HCT116 (cell line): ENCODE measurements at regions not wholly inside any gene's neighbourhood (a gene's known extent, or its start where the extent isn't known, plus 50 kb on each side); places are given as distances from the start of the nearest gene placed in this dataset.

Source experiments
- ATAC-seq: fragments of 200-7000 bp; cut with Tn5 transposase; 2 replicates; pipeline ENCODE4 v1.9.1; 2020; ENCODE audit warnings: mild to moderate bottlenecking, moderate library complexity
- BruUV-seq: library from RNA; stranded (reverse); fragments of 400-500 nt; replicated peaks from 2 replicates; lab custom pipeline; 2021; lab: Mats Ljungman, UMichigan
- CTCF ChIA-PET: fragments of 300-600 bp; sonication (Branson Sonifier 250); formaldehyde crosslinking; loops from one replicate; lab custom pipeline; 2021; ENCODE audit warnings: antibody characterized with exemption; lab: Charles Lee
- POLR2A ChIA-PET: fragments of 300-600, 350-600 bp; sonication (Branson Sonifier 250); formaldehyde crosslinking; loops from one replicate; lab custom pipeline; 2021; ENCODE audit warnings: antibody characterized with exemption; lab: Charles Lee
- RAD21 ChIA-PET, 2 experiments: fragments of 300-600 bp; sonication (Branson Sonifier 250); formaldehyde crosslinking; loops; one replicate each; lab custom pipeline; 2023; ENCODE audit warnings: low total read pairs in 2 of 2; ENCODE audit not compliant: uncharacterized antibody in 2 of 2, unreplicated experiment in 2 of 2, low non-redundant PET in 1 of 2; lab: Charles Lee
- DNase-seq: peaks from one replicate; pipeline ENCODE4 v3.0.0-alpha.2; 2010; ENCODE audit warnings: low read depth, low spot score
- H2AFZ ChIP-seq: fragments of 200-600 bp; shearing (Covaris generic), sonication (generic); 2 replicates; pipeline ENCODE4 v1.6.1; 2017; ENCODE audit warnings: low read depth, mixed run types, mixed read lengths, antibody characterized with exemption, low read length; ENCODE audit not compliant: poor library complexity, severe bottlenecking
- H3K27ac ChIP-seq: 2 replicates; pipeline ENCODE4 v1.5.1; 2012; ENCODE audit warnings: low read depth, low read length
- H3K27me3 ChIP-seq: fragments of 200-600 bp; sonication (generic); 2 replicates; pipeline ENCODE4 v1.6.1; 2016; ENCODE audit warnings: mixed run types, low read length, mixed read lengths; ENCODE audit not compliant: insufficient read depth
- H3K36me3 ChIP-seq, 2 experiments: fragments of 200-500 bp in 1 of 2; fragments of 200-600 bp in 1 of 2; sonication (Bioruptor generic) in 1 of 2; sonication (generic) in 1 of 2; 2 replicates each; pipeline versions ENCODE4 v1.5.1 to v1.6.1; 2014 to 2016; ENCODE audit warnings: low read length in 2 of 2, inconsistent platforms in 1 of 2, mixed read lengths in 1 of 2, mixed run types in 1 of 2; ENCODE audit not compliant: insufficient read depth in 2 of 2, control insufficient read depth in 1 of 2
- H3K4me1 ChIP-seq, 2 experiments: fragments of 200-600 bp in 1 of 2; sonication (generic) in 1 of 2; 2 replicates each; pipeline versions ENCODE4 v1.5.1 to v1.6.1; 2012 to 2017; ENCODE audit warnings: low read length in 2 of 2, inconsistent platforms in 1 of 2, mild to moderate bottlenecking in 1 of 2, mixed read lengths in 1 of 2, mixed run types in 1 of 2, moderate library complexity in 1 of 2; ENCODE audit not compliant: insufficient read depth in 2 of 2, control insufficient read depth in 1 of 2
- H3K4me2 ChIP-seq: fragments of 200-600 bp; sonication (generic); 2 replicates; pipeline ENCODE4 v1.6.1; 2017; ENCODE audit warnings: mixed run types, low read length, mixed read lengths
- H3K4me3 ChIP-seq, 2 experiments: fragments of 200-600 bp in 1 of 2; sonication (generic) in 1 of 2; replicated peaks in 1 of 2; 2 replicates each; pipeline ENCODE4 v1.5.1; 2011 to 2016; ENCODE audit warnings: low read length in 2 of 2, control low read depth in 1 of 2, low read depth in 1 of 2, mild to moderate bottlenecking in 1 of 2, mixed read lengths in 1 of 2, mixed run types in 1 of 2
- H3K79me2 ChIP-seq: fragments of 200-600 bp; sonication (generic); 2 replicates; pipeline ENCODE4 v1.6.1; 2017; ENCODE audit warnings: mild to moderate bottlenecking, mixed run types, low read length, moderate library complexity, mixed read lengths; ENCODE audit not compliant: insufficient read depth
- H3K9ac ChIP-seq: fragments of 200-600 bp; sonication (generic); 2 replicates; pipeline ENCODE4 v1.6.1; 2016; ENCODE audit warnings: low read length, mixed read lengths
- H3K9me2 ChIP-seq: fragments of 200-600 bp; sonication (generic), shearing (Covaris generic); 2 replicates; pipeline ENCODE4 v1.6.1; 2017; ENCODE audit warnings: mixed run types, mild to moderate bottlenecking, moderate library complexity; ENCODE audit not compliant: insufficient read depth
- H3K9me3 ChIP-seq, 2 experiments: fragments of 200-500 bp in 1 of 2; fragments of 200-600 bp in 1 of 2; sonication (Bioruptor generic) in 1 of 2; sonication (generic) in 1 of 2; 2 replicates each; pipeline ENCODE4 v1.6.1; 2014 to 2017; ENCODE audit warnings: low read length in 2 of 2, mixed read lengths in 2 of 2, inconsistent platforms in 1 of 2, low read depth in 1 of 2, mild to moderate bottlenecking in 1 of 2, mixed run types in 1 of 2, moderate library complexity in 1 of 2; ENCODE audit not compliant: control insufficient read depth in 1 of 2, insufficient read depth in 1 of 2
- H4K20me1 ChIP-seq: fragments of 200-600 bp; sonication (generic), shearing (Covaris generic); 2 replicates; pipeline ENCODE4 v1.6.1; 2017; ENCODE audit warnings: mixed run types, mild to moderate bottlenecking, moderate library complexity; ENCODE audit not compliant: insufficient read depth
- CBX3 ChIP-seq: IDR thresholded peaks from 2 replicates; pipeline ENCODE4 v1.6.1; 2012; ENCODE audit warnings: low read depth
- CEBPB ChIP-seq: IDR thresholded peaks from 2 replicates; pipeline ENCODE4 v1.6.1; 2012; ENCODE audit warnings: low read depth
- EGR1 ChIP-seq: IDR thresholded peaks from 2 replicates; pipeline ENCODE4 v1.6.1; 2012; ENCODE audit warnings: low read depth
- EZH2 ChIP-seq: fragments of 200-600 bp; sonication (generic); IDR thresholded peaks from 2 replicates; pipeline ENCODE4 v1.6.1; 2017; ENCODE audit warnings: antibody characterized with exemption, mixed run types
- FOSL1 ChIP-seq: IDR thresholded peaks from 2 replicates; pipeline ENCODE4 v1.6.1; 2012; ENCODE audit warnings: low read depth
- JUND ChIP-seq: IDR thresholded peaks from 2 replicates; pipeline ENCODE4 v1.6.1; 2012
- RAD21 ChIP-seq: IDR thresholded peaks from 2 replicates; pipeline ENCODE4 v1.6.1; 2012; ENCODE audit warnings: low read depth, mild to moderate bottlenecking
- SP1 ChIP-seq: IDR thresholded peaks from 2 replicates; pipeline ENCODE4 v1.6.1; 2012; ENCODE audit warnings: low read depth
- TCF7L2 ChIP-seq: IDR thresholded peaks from 2 replicates; pipeline ENCODE4 v1.7.0; 2011; ENCODE audit warnings: borderline replicate concordance, inconsistent platforms; ENCODE audit not compliant: insufficient read depth, insufficient read length; ENCODE audit errors: extremely low read depth
- YY1 ChIP-seq: IDR thresholded peaks from 2 replicates; pipeline ENCODE4 v1.6.1; 2011; ENCODE audit warnings: low read length, low read depth, moderate library complexity, mild to moderate bottlenecking; ENCODE audit not compliant: insufficient replicate concordance; ENCODE audit errors: extremely low read depth
- ZNF274 ChIP-seq: fragments of 200-500 bp; sonication (Bioruptor generic); IDR thresholded peaks from 2 replicates; pipeline ENCODE4 v1.6.1; 2014; ENCODE audit warnings: mild to moderate bottlenecking, low read depth, low read length, inconsistent platforms
- intact Hi-C: fragments of 100-400 bp; cut with micrococcal nuclease; formaldehyde crosslinking; loops from 2 replicates; pipeline ENCODE4 v1.10.0; 2022
- TF ChIP-seq, protein P1 (sequence below): IDR thresholded peaks from 2 replicates; pipeline ENCODE4 v1.6.1; 2012
- TF ChIP-seq, protein P2 (sequence below): IDR thresholded peaks from 2 replicates; pipeline ENCODE4 v1.6.1; 2011; ENCODE audit warnings: mild to moderate bottlenecking, low read length, moderate library complexity; ENCODE audit not compliant: insufficient replicate concordance; ENCODE audit errors: extremely low read depth
- TF ChIP-seq, protein P3 (sequence below), 3 experiments: fragments of 200-600 bp in 1 of 3; sonication (generic) in 1 of 3; IDR thresholded peaks in 2 of 3; conservative IDR thresholded peaks in 1 of 3; 2 replicates each; pipeline ENCODE4 v1.5.1; 2012 to 2017; ENCODE audit warnings: low read depth in 2 of 3, low read length in 2 of 3, antibody characterized with exemption in 1 of 3, borderline replicate concordance in 1 of 3, control low read depth in 1 of 3, mild to moderate bottlenecking in 1 of 3, mixed read lengths in 1 of 3, mixed run types in 1 of 3, moderate library complexity in 1 of 3; ENCODE audit not compliant: insufficient read depth in 1 of 3
- TF ChIP-seq, protein P4 (sequence below): IDR thresholded peaks from 2 replicates; pipeline ENCODE4 v1.6.1; 2012; ENCODE audit warnings: low read depth
- TF ChIP-seq, protein P5 (sequence below): IDR thresholded peaks from 2 replicates; pipeline ENCODE4 v1.6.1; 2012

DNA sequence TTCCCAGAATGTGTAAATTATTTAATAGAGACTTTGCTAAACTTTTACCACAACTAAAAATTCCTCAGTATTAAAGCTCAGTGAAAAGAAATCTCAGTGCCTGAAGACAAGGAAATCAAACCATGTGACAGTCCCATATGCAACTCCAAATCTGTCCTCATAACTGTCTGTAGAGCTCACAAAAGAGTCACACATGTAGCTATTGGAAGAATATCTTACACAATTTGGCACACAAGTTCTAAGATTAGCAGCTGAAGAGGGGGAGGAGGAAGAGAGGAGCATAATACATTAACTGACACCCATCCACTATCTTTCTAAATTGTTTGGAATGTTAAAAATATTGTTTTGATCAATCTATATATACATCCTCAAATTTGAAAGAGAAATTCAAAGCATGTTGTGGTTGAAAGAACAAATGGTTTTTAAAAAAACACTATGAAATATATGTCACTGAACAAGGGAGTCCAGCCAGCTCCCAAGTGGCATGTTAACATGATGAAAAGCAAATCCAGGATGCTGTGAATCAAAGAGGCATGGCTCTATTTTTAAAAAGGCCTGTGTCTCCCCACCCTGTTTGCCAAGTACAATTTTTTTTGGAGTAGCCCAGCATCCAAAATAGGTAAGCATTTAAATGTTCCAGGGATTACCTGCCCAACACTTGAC lies 126.3 kb upstream of the NANOGP8 start:
- no peaks in the 10 kb centered on the region for H3K36me3 ChIP-seq
- no peaks in the 10 kb centered on the region for H3K27me3 ChIP-seq
- H4K20me1 ChIP-seq: no peaks in the 10 kb centered on the region
- CTCF ChIA-PET: no interaction called here
- H3K4me2 ChIP-seq: no peak overlapping the region
- RAD21 ChIA-PET: no interaction called here
- no peak overlapping the region for H3K9ac ChIP-seq
- no peak for ATAC-seq
- H3K9me2 ChIP-seq: no peaks in the 10 kb centered on the region
- H3K79me2 ChIP-seq: no peaks in the 10 kb centered on the region
- POLR2A ChIA-PET: no interaction called here
- BruUV-seq: no TSS peak
- no peak overlapping the region for H3K4me3 ChIP-seq
- TF ChIP-seq CBX3 (no peak), ZNF274 (no peak), FOSL1 (no peak), CEBPB (no peak), EZH2 (no peak), YY1 (no peak), JUND (no peak), EGR1 (no peak), RAD21 (no peak), TCF7L2 (no peak), SP1 (no peak)
- TF ChIP-seq, protein P1, sequence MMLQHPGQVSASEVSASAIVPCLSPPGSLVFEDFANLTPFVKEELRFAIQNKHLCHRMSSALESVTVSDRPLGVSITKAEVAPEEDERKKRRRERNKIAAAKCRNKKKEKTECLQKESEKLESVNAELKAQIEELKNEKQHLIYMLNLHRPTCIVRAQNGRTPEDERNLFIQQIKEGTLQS: no peak
- TF ChIP-seq, protein P2, sequence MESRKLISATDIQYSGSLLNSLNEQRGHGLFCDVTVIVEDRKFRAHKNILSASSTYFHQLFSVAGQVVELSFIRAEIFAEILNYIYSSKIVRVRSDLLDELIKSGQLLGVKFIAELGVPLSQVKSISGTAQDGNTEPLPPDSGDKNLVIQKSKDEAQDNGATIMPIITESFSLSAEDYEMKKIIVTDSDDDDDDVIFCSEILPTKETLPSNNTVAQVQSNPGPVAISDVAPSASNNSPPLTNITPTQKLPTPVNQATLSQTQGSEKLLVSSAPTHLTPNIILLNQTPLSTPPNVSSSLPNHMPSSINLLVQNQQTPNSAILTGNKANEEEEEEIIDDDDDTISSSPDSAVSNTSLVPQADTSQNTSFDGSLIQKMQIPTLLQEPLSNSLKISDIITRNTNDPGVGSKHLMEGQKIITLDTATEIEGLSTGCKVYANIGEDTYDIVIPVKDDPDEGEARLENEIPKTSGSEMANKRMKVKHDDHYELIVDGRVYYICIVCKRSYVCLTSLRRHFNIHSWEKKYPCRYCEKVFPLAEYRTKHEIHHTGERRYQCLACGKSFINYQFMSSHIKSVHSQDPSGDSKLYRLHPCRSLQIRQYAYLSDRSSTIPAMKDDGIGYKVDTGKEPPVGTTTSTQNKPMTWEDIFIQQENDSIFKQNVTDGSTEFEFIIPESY: no peak
- TF ChIP-seq, protein P3, sequence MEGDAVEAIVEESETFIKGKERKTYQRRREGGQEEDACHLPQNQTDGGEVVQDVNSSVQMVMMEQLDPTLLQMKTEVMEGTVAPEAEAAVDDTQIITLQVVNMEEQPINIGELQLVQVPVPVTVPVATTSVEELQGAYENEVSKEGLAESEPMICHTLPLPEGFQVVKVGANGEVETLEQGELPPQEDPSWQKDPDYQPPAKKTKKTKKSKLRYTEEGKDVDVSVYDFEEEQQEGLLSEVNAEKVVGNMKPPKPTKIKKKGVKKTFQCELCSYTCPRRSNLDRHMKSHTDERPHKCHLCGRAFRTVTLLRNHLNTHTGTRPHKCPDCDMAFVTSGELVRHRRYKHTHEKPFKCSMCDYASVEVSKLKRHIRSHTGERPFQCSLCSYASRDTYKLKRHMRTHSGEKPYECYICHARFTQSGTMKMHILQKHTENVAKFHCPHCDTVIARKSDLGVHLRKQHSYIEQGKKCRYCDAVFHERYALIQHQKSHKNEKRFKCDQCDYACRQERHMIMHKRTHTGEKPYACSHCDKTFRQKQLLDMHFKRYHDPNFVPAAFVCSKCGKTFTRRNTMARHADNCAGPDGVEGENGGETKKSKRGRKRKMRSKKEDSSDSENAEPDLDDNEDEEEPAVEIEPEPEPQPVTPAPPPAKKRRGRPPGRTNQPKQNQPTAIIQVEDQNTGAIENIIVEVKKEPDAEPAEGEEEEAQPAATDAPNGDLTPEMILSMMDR (IDR thresholded peaks at IDR 0.05 in 2 of 3, conservative IDR thresholded peaks at IDR 0.05 in 1 of 3; ENCODE audit: borderline replicate concordance in 1 of 3, insufficient read depth in 1 of 3, low read depth in 2 of 3, low read length in 2 of 3): no peak
- TF ChIP-seq, protein P4, sequence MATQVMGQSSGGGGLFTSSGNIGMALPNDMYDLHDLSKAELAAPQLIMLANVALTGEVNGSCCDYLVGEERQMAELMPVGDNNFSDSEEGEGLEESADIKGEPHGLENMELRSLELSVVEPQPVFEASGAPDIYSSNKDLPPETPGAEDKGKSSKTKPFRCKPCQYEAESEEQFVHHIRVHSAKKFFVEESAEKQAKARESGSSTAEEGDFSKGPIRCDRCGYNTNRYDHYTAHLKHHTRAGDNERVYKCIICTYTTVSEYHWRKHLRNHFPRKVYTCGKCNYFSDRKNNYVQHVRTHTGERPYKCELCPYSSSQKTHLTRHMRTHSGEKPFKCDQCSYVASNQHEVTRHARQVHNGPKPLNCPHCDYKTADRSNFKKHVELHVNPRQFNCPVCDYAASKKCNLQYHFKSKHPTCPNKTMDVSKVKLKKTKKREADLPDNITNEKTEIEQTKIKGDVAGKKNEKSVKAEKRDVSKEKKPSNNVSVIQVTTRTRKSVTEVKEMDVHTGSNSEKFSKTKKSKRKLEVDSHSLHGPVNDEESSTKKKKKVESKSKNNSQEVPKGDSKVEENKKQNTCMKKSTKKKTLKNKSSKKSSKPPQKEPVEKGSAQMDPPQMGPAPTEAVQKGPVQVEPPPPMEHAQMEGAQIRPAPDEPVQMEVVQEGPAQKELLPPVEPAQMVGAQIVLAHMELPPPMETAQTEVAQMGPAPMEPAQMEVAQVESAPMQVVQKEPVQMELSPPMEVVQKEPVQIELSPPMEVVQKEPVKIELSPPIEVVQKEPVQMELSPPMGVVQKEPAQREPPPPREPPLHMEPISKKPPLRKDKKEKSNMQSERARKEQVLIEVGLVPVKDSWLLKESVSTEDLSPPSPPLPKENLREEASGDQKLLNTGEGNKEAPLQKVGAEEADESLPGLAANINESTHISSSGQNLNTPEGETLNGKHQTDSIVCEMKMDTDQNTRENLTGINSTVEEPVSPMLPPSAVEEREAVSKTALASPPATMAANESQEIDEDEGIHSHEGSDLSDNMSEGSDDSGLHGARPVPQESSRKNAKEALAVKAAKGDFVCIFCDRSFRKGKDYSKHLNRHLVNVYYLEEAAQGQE: no peak
- TF ChIP-seq, protein P5, sequence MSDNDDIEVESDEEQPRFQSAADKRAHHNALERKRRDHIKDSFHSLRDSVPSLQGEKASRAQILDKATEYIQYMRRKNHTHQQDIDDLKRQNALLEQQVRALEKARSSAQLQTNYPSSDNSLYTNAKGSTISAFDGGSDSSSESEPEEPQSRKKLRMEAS: no peak
- no peak for DNase-seq
- intact Hi-C loops: no loop called here
- H3K4me1 ChIP-seq: no peaks in the 10 kb centered on the region
- H3K27ac ChIP-seq: no peak overlapping the region
- no peaks in the 10 kb centered on the region for H3K9me3 ChIP-seq
- no peak overlapping the region for H2AFZ ChIP-seq
